HG03521 (cell line): ENCODE measurements at regions not wholly inside any gene's neighbourhood (a gene's known extent, or its start where the extent isn't known, plus 50 kb on each side); places are given as distances from the start of the nearest gene placed in this dataset.

Experiments used
- ATAC-seq: cut with Tn5 transposase; IDR thresholded peaks from one replicate; pipeline ENCODE4 v1.9.1; 2021; ENCODE audit warnings: mild to moderate bottlenecking, moderate library complexity; ENCODE audit not compliant: unreplicated experiment

DNA sequence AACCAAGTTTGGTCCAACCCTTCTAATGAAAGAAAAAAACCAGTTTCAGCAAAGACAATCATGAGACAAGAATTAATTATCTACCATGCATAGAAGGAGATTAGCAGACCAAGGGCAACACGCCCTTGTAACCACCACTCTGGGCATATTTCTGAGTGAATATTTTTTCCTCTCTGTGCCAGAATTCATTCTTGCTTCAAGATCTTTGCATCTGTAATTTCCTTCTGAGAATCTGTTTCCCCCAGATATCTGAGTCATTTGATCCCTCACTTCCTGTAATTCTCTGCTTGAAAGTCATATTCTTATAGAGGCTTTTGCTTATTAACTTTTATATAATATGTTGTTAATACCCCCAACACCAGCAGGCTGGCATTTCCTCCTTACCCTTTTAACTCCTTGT is 243.7 kb downstream of the SLC16A7 start:
- no peak for ATAC-seq

DNA sequence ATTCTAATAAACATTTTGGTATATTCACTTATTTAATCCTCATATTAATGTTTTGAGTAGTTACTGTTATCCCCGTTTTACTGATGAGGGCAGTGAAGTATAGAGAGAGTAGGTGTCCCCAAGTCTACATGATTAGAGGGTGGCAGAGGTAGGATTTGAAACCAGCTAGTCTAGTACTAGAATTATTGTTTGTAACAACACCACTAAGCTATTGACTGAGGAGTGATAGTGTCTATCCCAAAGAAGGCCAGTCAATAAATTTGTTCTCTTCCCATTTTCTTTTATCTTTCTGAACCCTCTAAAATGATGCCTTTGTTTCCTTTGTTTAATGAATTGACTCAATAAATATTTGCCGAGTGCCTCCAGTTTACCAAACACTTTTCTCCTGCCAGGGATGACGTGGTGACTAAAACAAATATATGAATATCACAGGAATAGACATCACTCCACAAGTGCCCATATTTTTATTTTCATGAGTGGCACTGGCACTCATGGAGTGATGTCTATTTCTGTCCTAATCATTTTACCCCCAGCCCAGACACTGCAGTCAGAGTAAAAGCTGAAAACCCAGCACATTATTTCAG is 247.5 kb downstream of the SLC16A7 start:
- ATAC-seq = no peak

DNA sequence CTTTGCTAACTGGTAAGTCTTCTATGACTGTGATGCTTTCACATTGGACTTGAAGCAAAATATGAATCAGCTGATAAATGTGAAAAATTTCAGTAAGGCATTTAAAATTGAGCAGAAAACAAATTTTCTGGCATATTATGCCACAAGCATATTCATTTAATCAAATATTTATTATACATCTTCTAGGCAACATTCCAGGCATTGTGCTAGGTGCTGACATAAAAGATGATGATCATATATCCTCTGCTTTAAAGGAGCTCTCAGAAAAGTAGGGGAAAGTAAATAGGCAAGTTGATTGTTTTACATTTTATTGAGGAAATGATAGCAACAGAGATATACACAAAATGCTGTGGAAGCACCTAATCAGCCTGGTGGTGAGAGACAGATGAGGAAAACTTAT is 248.9 kb downstream of the SLC16A7 start:
- ATAC-seq = no peak

DNA sequence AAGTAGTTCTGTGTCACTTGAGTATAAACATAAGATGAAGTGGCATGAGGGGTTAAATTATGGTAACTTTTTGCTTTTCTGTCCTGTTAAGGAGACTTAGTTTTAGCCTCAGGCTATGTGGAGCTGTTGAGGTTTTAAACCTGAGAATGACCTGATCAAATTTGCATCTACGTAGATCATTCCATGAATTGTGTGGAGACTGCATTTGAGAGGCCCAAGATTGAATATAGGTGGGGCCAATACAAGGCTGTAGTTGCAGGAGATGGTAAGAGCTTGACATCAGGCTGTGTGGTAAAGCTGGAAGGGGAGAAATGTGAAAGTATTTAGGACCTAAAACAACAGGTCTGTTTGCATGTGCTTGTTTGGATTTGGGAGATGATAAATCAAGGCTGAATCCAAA is 249.5 kb downstream of the SLC16A7 start:
- ATAC-seq = no peak

DNA sequence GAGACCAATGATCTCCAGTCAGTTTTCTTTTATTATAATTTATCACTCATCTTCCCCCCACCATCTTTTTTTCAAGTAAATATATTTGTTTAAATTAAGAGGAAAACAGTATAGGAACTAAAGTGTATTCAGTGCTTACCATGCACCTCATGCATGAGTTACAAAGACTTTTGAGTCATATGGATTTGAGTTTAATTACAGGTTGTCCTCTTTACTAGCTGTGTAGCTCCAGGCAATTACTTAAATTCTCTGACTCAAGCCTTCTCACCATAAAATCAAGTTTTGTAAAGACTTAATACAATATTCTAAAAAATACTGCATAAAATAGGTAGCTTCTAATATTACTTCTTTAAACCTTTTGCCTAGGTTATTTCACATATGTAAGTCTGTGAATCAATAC is 251.3 kb downstream of the SLC16A7 start:
- no peak for ATAC-seq

DNA sequence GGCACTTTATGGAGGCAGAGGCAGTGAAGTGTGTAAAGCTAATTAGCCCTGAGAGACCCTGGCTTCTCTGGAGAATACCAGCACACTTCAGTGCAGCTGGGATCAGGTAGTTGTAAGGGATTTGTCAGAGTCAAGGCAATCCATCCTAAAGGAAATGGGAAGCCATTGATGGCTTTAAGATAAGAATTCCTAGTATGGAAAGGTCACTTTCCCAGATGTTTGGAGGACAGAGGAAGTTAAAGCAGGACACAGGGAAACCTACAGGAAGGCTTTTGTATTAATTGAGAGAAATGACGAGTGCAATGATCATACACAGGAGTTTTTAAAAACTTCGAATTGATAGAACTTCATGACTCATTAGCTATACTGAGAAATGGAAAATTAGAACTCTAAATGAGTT is 254.4 kb downstream of the SLC16A7 start:
- ATAC-seq = no peak

DNA sequence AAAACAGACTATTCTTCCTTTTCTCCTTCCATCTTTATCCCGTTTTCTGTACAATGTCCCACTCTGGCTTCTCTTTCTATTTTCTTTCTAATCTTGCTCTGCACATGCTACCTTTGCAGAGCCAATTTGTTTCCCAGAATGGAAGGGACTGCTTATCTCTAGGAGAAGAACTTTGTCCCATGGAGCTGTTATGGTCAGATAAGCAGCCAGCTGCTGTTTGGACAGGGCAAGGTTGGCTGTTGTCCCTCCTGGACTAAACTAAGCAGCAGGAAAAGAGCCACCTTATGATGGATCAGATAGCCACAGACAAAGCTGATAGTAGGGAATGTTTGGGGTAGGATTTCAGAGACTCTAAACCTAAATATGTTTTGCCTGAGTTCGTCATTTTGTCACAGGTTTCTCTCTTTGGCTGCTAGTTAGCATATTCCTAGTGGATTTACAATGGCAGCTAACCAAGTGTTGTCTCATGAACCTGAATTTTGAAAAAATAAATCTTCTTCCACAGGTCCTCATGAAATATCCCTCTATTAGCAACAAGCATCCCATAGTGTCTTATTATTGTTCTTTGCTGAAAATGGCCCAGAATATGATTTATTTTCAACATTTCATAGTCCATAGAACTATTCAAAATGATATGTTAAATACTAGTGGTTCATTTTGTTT is 262.8 kb downstream of the SLC16A7 start:
- ATAC-seq = no peak

DNA sequence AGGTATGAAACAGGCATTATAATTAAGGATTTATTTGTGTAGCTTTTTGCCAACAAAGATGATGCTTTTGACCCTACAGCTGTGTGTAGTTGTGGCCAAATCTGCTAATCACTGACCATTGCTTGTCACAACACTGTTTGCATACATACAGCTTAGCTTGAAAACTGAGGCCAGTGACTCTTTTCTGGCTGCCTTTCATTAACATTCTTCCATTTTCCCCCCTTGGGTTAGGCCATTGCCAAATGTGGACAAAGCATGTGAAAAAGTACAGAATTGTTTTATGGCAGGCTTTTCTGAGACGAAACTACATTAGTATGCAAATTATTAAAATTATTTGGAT is 263.3 kb downstream of the SLC16A7 start:
- ATAC-seq = no peak

DNA sequence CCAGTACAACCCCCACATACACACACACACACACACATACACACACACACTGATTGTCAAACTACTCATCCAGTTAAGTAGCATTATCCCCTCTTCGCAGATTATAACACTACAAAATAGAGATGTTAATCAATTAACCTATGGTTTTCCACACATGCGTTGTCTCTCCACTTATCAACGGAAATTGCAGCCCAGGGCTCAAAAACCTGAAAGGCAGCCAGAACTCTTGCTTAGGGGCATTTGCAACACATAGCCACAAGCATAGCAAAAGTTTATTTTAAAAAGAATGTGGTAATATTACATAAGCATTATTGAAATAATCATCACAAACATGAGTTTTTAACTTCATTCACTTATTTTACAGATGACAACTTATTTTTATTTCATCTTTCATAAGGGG is 265.8 kb downstream of the SLC16A7 start:
- ATAC-seq = no peak

DNA sequence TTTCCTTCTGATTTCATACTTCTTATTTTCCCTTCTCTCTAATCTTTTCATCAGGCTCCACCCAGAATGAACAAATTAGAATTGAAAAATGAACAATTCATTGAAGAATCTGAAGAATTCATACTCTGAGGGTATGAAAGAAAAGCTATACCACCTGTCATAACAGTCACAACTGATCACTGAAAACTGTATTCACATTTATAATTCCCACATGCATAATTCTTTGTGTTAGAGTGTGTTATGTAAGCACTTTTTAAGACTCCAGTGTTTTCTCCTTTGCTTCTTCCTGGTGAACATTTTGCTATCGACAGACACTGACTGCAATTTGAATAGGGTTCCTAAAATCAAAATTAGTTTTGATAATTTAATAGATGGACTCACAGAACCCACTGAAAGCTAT is 271.2 kb downstream of the SLC16A7 start:
- no peak for ATAC-seq

DNA sequence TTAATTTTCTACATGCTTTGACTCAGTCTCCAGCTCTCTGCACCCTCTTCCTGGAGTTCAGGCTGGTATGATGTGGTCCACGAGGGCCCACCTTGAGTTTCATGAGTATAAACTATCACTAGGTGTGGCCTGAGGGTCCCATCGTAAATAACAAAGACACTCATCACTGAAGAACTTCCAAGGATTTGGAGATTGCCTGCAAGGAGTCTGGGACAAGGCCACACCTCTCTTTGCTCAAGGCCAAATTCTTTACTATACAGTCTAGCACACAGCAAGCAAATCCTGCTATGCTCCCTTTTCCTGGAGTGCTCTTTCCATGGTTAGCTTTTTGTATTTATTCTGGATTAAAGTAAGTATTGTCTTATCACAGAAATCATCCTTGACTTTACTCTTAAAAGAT is 271.9 kb downstream of the SLC16A7 start:
- ATAC-seq = no peak

DNA sequence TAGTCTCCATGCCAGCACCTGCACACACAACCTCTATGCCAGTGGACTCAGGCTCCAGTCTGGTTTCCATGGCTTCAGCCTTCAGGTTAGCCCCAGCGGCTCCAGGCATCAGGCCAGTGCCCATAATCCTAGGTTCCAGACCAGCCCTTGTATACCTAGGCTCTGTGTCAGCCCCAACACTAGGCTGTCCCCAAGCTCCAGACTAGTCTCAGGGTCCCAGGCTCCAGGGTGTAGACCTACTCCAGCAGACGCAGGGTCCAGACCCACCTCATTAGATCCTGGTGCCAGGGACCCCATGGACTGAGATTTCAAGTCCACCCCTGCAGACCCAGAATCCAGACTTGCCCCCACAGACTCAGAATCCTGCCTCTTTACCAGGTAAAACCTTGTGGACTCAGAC is 275.9 kb downstream of the SLC16A7 start:
- no peak for ATAC-seq

DNA sequence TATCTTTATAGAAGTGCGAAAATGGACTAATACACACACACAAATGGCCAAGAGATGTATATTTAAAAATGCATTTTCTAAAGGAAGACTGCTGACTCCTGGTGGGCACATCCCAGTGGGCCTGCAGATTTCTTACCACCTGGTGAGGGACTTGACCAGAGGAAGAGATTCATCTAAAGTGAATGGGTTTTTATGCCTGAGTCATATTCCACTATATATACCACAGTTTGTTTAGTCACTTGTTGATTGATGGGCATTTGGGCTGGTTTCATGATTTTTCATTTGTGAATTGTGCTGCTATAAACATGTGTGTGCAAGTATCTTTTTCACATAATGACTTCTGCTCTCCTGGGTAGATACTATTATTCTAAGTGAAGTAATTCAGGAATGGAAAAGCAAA is 277.3 kb downstream of the SLC16A7 start:
- no peak for ATAC-seq

DNA sequence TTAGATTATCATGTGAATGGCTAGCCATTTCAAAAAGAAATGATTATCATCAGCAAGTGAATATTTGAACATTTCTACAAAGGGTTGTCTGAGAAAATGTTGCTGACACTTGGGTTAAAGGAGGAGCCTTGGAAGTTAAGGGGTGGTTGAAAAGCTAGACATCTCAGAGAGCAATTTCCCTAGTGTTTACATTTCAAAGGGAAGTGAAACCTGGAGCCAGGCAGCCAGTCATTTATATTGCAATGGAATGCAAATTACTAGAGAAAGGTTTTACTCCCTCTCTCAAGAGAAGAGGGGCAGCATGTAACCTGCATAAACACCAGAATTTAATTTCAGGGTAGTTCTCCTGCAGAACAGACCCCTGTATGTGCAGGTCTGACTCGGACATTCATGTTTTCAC is 279.0 kb downstream of the SLC16A7 start:
- no peak for ATAC-seq

DNA sequence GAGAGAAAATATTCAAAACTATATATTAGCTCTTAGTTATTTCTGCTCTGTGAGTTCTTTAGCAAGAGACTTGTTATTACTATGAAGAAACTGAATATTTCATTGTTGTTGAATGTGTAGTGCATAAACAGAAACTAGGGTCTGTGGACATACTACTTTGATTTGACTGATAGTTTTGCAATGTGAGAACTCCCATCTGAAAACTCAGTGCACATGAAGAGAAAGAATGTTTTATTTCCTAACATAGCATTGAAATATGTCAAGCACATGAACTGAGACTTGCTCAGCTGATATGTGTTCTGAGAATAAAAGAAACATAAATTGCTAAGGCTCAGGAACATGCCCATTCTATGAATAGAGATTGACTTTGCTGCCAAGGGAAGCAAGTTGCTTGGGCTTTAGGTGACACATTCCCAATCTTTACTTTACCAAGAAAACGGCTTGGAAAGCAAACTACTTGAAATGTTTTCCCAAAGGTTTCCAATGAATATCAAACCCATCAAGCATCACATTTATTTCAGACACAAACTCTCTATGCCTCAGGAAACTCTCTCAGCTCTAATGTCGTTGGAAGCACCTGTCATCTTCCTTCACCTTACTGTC is 290.4 kb downstream of the SLC16A7 start:
- no peak for ATAC-seq

DNA sequence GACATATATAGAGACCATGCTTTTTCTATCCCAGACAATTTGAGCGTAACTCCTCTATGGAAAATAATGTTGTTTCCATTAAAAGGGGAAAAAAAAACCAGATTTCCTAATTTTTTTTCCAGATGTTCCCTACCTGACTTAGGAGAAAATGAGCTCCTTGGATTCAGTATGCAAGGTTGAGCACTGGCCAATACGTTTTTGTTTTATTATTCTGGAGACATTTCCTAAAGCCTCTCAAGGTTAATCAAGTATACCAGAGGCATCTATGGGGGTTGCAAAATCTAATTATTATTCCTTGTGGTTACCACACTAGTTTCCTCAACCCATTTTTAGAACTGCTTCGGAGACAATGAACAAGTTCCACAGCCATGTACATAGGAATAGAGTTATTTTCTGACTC is 291.3 kb downstream of the SLC16A7 start:
- no peak for ATAC-seq

DNA sequence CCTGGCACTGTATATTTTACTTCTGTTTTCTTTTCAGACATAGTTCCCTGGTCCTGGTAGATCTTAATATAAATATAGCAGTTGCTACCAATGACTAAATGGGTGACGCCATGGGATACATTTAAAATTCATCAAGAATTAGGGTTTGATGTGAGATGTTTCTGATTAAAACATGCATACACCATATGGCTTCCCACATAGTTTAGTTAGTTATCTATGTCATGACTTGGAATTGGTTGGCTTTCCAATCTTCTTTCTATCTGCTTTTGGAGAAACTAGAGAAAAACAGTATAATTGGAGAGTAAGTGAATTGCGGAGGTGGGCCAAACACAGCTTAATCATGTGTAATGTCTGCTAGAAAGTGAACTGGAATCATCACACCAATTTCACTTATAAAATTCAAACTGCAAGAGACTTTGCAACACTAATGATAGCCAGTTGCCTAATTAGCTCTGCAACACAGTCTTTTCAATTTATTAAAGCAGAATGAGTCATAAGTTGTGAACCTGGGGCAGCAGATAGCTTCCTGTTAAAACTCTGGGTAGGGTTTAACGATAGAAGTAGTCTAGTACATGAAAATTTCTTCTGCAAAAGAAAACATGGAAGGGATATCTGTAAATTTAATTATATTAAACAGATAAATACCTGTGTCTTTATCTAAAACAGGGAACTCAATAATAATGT is 295.2 kb downstream of the SLC16A7 start:
- ATAC-seq = no peak

DNA sequence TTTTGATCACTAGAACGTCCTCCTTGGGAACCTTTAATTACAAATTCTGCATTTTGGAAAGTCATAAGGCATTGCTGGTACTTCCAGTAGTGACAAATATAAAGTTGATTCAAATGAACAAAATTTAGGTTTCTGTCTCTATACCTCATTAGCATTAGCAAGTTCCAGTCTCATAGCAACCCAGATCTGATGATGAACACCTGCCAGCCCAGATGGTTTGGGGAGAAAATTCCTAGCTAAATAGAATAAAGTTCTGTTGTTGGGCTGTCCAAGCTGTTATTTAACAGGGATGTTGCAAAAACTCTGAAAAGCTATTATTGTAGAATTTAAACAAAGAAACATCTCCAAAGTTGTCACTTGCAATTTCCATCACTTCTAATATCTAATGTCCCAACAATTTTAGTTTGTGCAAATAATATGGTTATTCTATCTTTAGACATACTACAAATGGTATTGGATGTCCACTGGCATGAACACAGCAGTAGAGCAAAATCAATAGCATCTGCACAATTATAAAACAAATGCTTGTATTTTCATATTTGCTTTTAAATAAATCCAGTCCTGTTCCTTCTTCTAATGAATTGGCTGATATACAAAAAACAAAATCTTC is 299.4 kb downstream of the SLC16A7 start:
- ATAC-seq = no peak

DNA sequence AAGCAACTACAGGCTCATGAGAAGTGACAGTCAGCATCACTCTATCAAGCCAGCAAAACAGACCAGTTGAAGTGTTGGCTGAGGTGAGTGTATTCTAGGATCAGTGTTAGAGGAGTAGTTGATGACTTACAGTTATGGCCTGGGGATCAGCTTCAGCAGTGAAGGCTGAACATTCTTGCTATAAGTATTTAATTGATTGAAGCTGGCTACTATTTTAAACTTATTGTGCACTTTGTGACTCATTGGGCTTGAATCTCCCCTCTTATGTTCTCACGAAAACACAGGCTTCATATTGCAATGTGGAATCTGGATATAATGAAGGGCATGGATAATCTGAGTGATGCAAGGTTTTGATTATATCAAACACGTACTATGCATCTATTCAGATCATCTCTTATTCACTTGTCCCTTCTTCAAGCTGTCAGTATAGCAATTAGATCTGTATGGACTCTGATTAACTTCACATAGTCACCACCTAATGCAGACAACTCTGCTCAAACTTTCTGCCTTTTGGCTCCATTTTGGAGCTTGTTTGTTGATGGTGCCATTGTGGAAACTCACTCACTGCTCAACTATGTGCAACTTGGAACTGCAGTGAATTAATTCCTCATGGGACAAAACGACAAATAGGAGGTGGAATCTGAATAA is 309.2 kb downstream of the SLC16A7 start:
- ATAC-seq = no peak

DNA sequence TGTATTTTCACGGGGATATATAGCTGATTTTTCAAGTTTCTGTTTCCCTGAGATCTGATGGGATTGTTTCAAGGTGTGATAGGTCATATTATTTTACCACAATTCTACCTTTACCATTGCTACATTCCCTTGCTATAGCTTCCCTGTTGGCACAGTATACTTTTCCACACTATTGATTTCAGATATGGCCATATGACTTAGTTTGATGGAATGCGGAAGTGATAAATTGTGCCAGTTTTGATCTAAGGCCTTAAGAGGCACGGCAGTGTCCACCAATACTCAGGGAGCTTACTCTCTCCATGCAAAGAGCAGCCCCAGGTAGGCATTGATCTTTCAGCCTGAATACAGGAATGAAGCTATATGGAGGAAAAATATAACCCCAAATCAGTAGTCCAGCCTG is 315.7 kb downstream of the SLC16A7 start:
- no peak for ATAC-seq

DNA sequence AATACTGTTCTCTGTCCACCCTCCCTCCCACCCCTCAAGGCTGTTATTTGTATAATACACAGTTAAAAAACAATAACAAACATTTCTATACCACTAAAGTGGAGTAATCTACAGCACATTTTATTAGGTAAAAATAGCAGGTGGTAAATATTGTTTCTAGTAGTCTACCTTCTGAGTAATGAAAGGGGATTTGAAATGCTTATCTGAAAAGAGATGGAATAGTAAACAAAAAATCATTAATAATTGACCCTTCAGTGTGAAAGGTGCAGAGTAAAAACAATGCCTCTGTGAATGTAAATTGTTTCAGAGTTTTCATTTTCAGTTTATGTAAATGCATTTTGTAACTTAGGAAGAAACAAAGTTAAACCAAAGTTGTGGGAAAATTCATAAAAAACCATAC is 321.2 kb downstream of the SLC16A7 start:
- ATAC-seq = no peak
